ENCODE measurements at regions not wholly inside any gene's neighbourhood (a gene's known extent, or its start where the extent isn't known, plus 50 kb on each side); places are given as distances from the start of the nearest gene placed in this dataset.

DNA sequence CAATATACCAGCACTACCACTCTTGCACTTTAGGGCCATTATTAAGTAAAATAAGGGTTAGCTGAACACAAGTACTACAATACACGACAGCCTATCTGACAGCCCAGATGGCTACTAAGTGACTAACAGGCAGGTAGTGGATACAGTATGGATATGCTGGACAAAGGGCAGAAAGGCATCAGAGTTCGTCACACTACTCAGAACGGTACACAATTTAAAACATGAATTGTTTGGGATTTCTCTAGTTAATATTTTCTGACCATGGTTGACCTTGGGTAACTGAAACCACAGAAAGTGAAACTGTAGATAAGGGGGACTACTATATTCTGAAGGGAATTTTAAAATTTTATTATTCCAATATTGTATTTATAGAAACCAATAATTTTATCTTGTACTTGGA is 101.3 kb upstream of the SKAP2 start:
- Histone ChIP-seq H3F3A (ENCODE audit: insufficient read depth, low read length) (no peaks in the 10 kb centered on the region), H3K9me3 (replicated peaks; ENCODE audit: insufficient read depth, low read length) (no peaks in the 10 kb centered on the region), H3K36me3 (replicated peaks; ENCODE audit: insufficient read depth, low read length) (no peaks in the 10 kb centered on the region), H3K9me2 (replicated peaks; ENCODE audit: insufficient read depth, low read length) (no peaks in the 10 kb centered on the region), H3K27ac (ENCODE audit: low read length) (no peak overlapping the region), H3K4me1 (ENCODE audit: low read length) (no peaks in the 10 kb centered on the region), H3K9ac (ENCODE audit: low read length) (no peak overlapping the region), H2AFZ (ENCODE audit: low read length) (no peak overlapping the region), H4K20me1 (ENCODE audit: insufficient read depth, low read length) (no peaks in the 10 kb centered on the region), H3K4me3 (ENCODE audit: low read length) (no peak overlapping the region), H3K27me3 (replicated peaks; ENCODE audit: insufficient read depth, low read length) (no peaks in the 10 kb centered on the region), H3K79me2 (ENCODE audit: low read length) (no peaks in the 10 kb centered on the region), H3K4me2 (ENCODE audit: low read depth, low read length) (no peak overlapping the region)
- TF ChIP-seq EZH2phosphoT487 (IDR thresholded peaks at IDR 0.05; ENCODE audit: low read length) = no peak
- TF ChIP-seq, protein P1, sequence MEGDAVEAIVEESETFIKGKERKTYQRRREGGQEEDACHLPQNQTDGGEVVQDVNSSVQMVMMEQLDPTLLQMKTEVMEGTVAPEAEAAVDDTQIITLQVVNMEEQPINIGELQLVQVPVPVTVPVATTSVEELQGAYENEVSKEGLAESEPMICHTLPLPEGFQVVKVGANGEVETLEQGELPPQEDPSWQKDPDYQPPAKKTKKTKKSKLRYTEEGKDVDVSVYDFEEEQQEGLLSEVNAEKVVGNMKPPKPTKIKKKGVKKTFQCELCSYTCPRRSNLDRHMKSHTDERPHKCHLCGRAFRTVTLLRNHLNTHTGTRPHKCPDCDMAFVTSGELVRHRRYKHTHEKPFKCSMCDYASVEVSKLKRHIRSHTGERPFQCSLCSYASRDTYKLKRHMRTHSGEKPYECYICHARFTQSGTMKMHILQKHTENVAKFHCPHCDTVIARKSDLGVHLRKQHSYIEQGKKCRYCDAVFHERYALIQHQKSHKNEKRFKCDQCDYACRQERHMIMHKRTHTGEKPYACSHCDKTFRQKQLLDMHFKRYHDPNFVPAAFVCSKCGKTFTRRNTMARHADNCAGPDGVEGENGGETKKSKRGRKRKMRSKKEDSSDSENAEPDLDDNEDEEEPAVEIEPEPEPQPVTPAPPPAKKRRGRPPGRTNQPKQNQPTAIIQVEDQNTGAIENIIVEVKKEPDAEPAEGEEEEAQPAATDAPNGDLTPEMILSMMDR (IDR thresholded peaks at IDR 0.05; ENCODE audit: low read length) = no peak
- TF ChIP-seq EZH2 (optimal IDR thresholded peaks at IDR 0.05; ENCODE audit: low read depth, low read length) = no peak
- no peak for DNase-seq

- H3K4me1 ChIP-seq (ENCODE audit: low read length) = no peaks in the 10 kb centered on the region
- no peaks in the 10 kb centered on the region for H3K9me3 ChIP-seq (replicated peaks; ENCODE audit: insufficient read depth, low read length)
- no peak overlapping the region for H3K4me2 ChIP-seq (ENCODE audit: low read depth, low read length)
- H2AFZ ChIP-seq (ENCODE audit: low read length) = no peak overlapping the region
- H3K9me2 ChIP-seq (replicated peaks; ENCODE audit: insufficient read depth, low read length) = no peaks in the 10 kb centered on the region
- TF ChIP-seq EZH2 (optimal IDR thresholded peaks at IDR 0.05; ENCODE audit: low read depth, low read length) (no peak), EZH2phosphoT487 (IDR thresholded peaks at IDR 0.05; ENCODE audit: low read length) (no peak)
- TF ChIP-seq, protein P1 (IDR thresholded peaks at IDR 0.05; ENCODE audit: low read length) = no peak
- no peaks in the 10 kb centered on the region for H3K36me3 ChIP-seq (replicated peaks; ENCODE audit: insufficient read depth, low read length)
- H3F3A ChIP-seq (ENCODE audit: insufficient read depth, low read length) = no peaks in the 10 kb centered on the region
- no peaks in the 10 kb centered on the region for H3K79me2 ChIP-seq (ENCODE audit: low read length)
- no peak overlapping the region for H3K27ac ChIP-seq (ENCODE audit: low read length)
- no peaks in the 10 kb centered on the region for H4K20me1 ChIP-seq (ENCODE audit: insufficient read depth, low read length)
- DNase-seq = no peak
- no peak overlapping the region for H3K9ac ChIP-seq (ENCODE audit: low read length)
- H3K27me3 ChIP-seq (replicated peaks; ENCODE audit: insufficient read depth, low read length) = no peaks in the 10 kb centered on the region
- H3K4me3 ChIP-seq (ENCODE audit: low read length) = no peak overlapping the region
Measured at GRCh38 chr7:26964156-26964808, 99.9 kb upstream of the SKAP2 start.

DNA sequence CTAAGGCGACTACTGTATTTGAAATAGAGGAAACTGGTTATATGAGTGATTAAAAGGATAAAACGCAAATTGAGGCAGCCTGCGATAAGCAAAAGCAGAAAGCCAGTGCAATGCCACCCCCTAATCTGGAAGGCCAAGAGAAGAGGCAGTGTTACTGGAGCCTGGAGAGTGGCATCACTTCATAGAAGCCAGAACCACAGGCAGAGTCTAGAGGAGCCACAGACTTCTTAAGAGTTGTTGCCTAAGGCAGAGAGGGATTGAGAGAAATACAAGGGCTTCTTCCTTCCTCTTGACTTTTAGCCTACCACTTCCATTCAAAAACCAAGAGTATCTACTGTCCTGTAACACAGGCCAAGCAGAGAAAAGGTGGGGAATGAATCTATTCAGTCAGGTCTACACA is 94.9 kb upstream of the SKAP2 start:
- no peaks in the 10 kb centered on the region for H3K4me1 ChIP-seq (ENCODE audit: low read length)
- H2AFZ ChIP-seq (ENCODE audit: low read length) = no peak overlapping the region
- H3K36me3 ChIP-seq (replicated peaks; ENCODE audit: insufficient read depth, low read length) = no peaks in the 10 kb centered on the region
- no peaks in the 10 kb centered on the region for H3K79me2 ChIP-seq (ENCODE audit: low read length)
- no peaks in the 10 kb centered on the region for H3K27me3 ChIP-seq (replicated peaks; ENCODE audit: insufficient read depth, low read length)
- no peak for DNase-seq
- no peaks in the 10 kb centered on the region for H3K9me3 ChIP-seq (replicated peaks; ENCODE audit: insufficient read depth, low read length)
- no peak overlapping the region for H3K4me3 ChIP-seq (ENCODE audit: low read length)
- no peaks in the 10 kb centered on the region for H3F3A ChIP-seq (ENCODE audit: insufficient read depth, low read length)
- TF ChIP-seq EZH2phosphoT487 (IDR thresholded peaks at IDR 0.05; ENCODE audit: low read length) (no peak), EZH2 (optimal IDR thresholded peaks at IDR 0.05; ENCODE audit: low read depth, low read length) (no peak)
- TF ChIP-seq, protein P1 (IDR thresholded peaks at IDR 0.05; ENCODE audit: low read length) = no peak
- no peak overlapping the region for H3K4me2 ChIP-seq (ENCODE audit: low read depth, low read length)
- no peaks in the 10 kb centered on the region for H3K9me2 ChIP-seq (replicated peaks; ENCODE audit: insufficient read depth, low read length)
- H4K20me1 ChIP-seq (ENCODE audit: insufficient read depth, low read length) = no peaks in the 10 kb centered on the region
- no peak overlapping the region for H3K9ac ChIP-seq (ENCODE audit: low read length)
- H3K27ac ChIP-seq (ENCODE audit: low read length) = no peak overlapping the region
